Pons (tissue), 1 donor: ENCODE measurements at regions not wholly inside any gene's neighbourhood (a gene's known extent, or its start where the extent isn't known, plus 50 kb on each side); places are given as distances from the start of the nearest gene placed in this dataset.

Experiments
- DNase-seq: peaks from one replicate; pipeline ENCODE4 v3.0.0-alpha.2; 2016; ENCODE audit warnings: low spot score

- no peak for DNase-seq
These were observed 469.0 kb downstream of the EPHA4 start for GRCh38 chr2:221102896-221103688.

DNA sequence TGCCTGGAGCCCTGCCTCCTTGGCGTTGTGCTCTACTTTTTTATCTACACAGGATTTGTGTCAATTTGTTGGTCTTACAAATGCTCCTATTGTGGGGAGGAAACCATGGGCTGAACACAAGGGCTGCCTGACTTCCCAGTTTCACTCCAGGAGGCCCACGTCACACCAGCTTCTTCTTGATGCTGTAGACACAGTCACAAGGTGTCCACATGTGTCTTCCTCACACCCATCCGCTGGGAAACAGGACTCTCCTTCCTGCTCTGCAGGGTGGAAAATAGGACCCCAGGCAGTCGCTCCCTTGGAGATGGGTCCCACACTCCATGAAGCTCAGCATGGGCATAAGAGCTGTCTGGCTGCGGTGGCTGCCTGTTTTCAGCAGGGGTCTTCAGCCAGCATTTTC is 468.2 kb downstream of the EPHA4 start:
- DNase-seq = peak; percentile 24

DNA sequence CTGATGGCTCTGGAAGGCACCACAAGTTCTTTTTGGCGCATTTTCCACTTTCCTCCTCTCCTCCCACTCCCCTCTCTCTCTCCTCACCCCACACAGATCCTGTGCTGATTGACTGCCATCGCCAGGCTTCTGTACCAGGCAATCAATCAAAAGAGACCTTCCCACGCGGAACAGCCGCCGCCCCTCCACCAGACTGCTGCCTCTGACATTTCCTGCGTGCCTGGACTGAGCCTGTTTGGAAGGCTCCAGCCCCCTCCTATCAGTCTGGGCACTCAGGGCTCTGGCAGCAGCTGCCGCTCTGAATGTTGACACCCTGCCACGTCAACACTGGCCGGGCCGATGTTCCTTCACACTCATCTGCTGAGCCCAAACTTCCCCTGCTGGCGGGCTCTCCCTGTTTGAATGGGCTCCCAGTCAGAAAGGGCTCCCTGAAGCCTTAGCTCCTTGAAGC is 467.7 kb downstream of the EPHA4 start:
- peak; percentile 51 for DNase-seq

DNA sequence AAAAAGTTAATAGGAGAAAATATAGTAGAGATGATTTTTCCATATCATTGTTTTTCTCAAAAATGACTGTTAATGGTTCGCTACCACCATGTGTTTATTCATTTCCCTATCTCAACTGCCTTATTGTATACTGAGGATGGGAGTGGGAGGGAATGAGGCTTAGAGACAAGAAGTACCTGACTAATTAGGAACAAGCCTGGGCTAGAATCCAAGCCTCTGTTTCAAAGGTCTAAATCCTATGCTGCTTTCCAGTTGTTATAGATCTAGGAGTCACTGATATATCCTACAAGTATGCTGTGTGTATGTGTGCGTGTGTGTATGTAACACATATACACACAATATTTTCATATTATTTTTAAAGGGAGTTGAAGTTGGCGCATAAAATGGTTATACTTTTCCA is 465.9 kb downstream of the EPHA4 start:
- DNase-seq = no peak

- DNase-seq = no peak
These were observed 464.7 kb downstream of the EPHA4 start for GRCh38 chr2:221107424-221107823.

DNA sequence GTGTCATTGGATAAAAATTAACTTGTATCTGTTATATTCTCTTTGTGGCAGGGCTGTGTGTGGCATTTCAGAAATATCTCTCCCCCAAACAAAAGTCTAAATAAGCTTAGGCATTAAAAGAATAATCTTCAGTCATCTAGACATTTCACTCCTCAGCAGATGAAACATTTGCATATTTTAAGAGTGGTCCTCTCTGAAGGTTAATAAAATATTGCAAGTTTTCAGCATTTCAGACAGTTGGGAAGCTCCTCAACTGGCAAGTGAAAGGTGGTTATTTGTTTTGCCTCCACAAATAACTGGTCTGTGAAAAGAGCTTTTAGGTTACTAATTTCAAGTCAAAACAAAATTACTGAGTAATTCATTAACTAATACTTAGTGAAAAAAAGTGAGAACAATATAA is 462.6 kb downstream of the EPHA4 start:
- no peak for DNase-seq

DNA sequence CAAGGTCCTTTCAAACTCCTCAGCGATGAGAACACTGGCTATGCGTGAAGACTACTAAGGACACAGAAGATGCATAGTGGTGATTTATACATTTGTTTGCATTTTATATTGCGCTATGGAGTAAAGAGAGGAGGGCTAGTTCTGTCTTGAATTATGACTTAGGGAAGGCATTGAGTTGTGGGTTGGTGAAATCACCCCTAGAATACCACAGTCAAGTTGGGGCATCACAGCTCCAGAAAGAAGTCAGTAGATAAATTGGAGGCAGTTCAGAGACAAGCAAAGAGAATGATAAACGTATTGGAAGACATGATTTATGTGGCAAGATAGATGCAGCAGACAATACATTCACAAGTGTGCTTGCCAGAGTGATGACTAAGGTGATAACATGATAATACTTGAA is 460.4 kb downstream of the EPHA4 start:
- no peak for DNase-seq

- DNase-seq = no peak
These were observed 459.4 kb downstream of the EPHA4 start for GRCh38 chr2:221112744-221113143.

GRCh38 chr2:221115944-221116343 is 456.2 kb downstream of the EPHA4 start:
- no peak for DNase-seq

DNA sequence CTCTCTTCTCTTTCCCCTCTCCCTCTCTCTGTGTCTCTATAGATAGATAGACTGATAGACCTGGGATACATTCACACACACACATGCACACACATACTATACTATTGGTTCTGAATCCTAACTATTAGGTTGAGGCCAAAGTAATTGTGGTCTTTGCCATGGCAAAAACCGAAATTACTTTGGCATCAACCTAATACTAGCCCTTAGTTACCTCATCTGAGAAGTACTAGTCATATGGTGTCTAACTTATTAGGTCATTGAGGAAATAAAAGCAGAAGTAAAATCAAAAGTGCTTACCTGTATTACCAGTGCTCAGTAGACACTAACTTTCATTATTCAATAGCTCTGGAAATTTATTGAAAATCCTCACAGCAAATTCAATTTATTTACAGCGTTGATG is 451.5 kb downstream of the EPHA4 start:
- DNase-seq = no peak

- DNase-seq = no peak
These were observed 448.7 kb downstream of the EPHA4 start for GRCh38 chr2:221123396-221123795.

GRCh38 chr2:221124532-221125240 is 447.4 kb downstream of the EPHA4 start:
- DNase-seq = no peak

- no peak for DNase-seq
These were observed 446.4 kb downstream of the EPHA4 start for GRCh38 chr2:221125691-221126090.

DNA sequence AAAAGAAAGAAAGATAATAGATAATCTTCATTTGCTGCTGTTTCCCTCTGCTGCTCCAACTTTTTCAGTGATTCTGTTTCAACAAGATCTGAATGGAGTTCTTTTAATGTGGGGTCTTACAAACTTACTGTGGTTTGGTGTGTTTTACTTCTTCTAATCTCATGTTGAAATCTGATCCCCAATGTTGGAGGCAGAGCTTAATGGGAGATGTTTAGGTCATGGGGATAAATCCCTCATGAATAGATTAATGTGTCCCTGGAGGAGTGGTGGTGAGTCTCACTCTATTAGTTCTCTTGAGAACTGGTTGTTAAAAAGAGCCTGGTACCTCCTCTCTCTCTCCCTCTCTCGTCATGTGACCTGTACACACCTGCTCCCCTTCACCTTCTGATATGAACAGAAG is 442.4 kb downstream of the EPHA4 start:
- no peak for DNase-seq

DNA sequence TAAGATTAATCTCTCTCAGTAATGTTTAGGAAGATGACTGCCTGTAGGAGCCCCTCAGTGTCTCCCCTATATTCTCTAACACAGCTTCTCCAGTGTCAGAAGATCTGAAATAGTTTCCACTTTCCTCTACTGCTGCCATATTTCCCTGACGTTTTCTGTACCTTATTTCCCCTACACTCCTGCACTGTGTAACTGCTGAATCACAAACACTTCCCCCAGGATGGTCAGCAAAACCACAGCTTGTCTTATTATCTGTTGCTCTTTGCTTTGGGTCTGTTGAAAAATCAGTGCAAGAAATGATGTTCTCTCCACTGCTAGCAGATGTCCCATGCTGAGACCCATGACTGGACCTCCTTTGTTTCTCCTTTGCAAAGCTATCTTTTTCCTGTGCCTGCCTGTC is 441.7 kb downstream of the EPHA4 start:
- no peak for DNase-seq

DNA sequence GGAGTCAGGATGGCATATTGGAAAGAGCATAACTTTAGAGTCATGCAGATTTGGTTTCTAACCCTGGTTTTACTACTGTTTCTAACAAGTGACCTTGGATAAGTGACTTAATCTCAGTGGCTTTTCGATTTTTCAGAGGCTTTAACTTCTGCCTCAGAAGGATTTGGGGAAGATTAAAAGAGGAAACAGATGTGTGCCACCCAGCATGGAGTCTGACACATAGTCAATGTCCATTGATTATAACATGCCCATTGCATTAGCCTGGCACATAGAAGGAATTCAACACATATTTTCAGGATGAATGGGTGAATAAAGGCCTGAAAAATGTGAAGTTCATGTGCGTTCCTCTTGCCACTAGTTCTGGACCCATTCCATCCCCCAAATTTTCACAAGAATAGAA is 438.2 kb downstream of the EPHA4 start:
- DNase-seq = no peak

DNA sequence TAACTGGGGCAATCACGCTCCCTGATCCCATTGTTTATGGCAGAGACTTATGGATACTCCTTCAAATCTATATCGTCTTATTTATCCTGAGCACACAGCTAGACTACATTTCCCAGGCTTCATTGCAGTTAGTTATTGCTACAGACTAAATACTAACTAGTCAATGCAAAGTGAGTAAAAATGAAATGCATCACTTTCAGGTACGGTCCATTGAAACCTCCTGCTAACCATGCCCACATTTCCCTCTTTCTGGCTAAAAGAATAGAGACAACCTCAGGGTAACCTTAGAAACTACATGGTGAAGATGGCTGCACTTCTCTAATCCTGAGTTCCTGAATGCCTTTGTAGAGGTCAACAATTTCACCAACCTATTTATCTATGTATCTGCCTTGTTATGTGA is 437.4 kb downstream of the EPHA4 start:
- no peak for DNase-seq

DNA sequence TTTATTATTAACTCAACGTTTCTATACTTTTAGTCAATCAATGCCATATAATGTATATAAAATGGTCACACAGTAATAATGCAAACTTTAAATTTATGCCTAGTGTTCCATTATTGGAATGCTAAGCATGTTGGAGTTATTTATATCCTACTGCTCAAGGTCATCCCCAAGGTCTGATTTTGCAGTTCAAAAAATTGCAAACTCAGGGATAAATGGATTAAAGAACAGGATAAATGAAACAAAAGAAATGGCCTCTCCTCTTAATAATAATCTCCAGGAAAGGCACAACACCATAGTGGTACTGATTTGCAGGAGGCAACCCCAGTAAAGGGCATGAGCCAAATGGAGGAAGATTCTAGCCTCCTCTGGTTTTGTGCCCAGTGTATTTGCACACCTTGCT is 436.4 kb downstream of the EPHA4 start:
- DNase-seq = no peak

DNA sequence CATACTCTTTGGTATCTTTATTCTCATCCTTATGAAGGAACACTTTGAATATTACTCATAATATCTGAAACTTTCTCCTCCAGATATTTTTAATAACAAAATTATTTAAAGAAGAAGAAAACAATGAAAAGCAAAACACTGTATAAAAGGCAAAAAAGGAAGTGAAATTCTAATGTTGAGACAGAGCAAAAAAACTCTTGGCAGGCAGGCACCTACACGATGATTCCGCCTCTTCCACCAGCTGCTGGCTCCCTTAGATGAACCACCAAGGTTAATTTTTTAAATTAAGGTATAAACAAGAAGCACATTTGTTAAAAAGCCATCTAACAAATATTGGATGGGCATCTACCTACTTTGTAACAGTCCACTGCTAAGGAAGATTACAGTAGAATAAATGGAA is 434.7 kb downstream of the EPHA4 start:
- no peak for DNase-seq

DNA sequence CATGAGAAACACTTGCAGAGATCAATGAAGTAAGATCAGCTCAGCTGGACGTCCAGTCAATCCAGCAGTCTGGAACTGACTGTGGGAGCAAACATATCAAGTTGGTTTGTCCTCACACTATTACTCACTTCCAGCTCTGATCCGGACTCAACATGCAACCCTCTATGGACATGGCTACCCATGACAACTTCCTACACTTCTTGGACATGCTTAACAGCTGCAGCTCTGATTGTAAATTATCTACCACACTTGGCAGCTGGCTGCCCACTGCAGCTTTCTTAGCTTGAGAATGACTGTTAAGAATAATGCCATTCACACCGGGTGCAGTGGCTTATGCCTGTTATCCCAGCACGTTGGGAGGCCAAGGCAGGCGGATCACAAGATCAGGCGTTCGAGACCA is 429.8 kb downstream of the EPHA4 start:
- no peak for DNase-seq

GRCh38 chr2:221143231-221143630 is 428.9 kb downstream of the EPHA4 start:
- no peak for DNase-seq

GRCh38 chr2:221144909-221145308 is 427.2 kb downstream of the EPHA4 start:
- no peak for DNase-seq

DNA sequence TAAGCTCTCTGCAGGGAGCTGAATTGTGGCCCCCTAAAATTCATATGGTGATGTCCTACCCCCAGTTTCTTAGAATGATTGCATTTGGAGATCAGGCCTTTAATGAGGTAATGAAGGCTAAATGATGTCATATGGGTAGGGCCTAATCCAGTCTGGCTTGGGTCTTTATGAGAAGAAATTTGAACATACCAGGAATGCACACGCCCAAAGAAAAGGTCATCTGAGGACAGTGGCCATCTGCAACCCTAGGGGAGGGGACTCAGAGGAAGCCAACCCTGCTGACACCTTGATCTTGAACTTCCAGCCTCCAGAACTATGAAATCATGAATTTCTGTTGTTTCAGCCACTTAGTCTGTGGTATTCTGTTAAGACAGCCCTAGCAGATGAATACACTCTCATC is 426.7 kb downstream of the EPHA4 start:
- DNase-seq = no peak

- peak; percentile 95 for DNase-seq
These were observed 418.9 kb downstream of the EPHA4 start for GRCh38 chr2:221153226-221153625.
